OCI-LY1 (cell line): ENCODE measurements at regions not wholly inside any gene's neighbourhood (a gene's known extent, or its start where the extent isn't known, plus 50 kb on each side); places are given as distances from the start of the nearest gene placed in this dataset.

Experiments used
- CTCF ChIP-seq: fragments of 200-600 bp; sonication (generic), shearing (Covaris generic); IDR thresholded peaks from 2 replicates; pipeline ENCODE4 v1.5.1; 2017; ENCODE audit warnings: mild to moderate bottlenecking, antibody characterized with exemption, low read length, moderate library complexity, mixed read lengths
- EZH2 ChIP-seq: fragments of 200-600 bp; sonication (generic), shearing (Covaris generic); IDR thresholded peaks from 2 replicates; pipeline ENCODE4 v1.8.0; 2017; ENCODE audit warnings: borderline replicate concordance, mixed run types, mild to moderate bottlenecking, antibody characterized with exemption, low read length, moderate library complexity, mixed read lengths

- TF ChIP-seq CTCF = no peak
- no peak for TF ChIP-seq EZH2
Observed at GRCh38 chr18:71212222-71212621, 923.4 kb downstream of the SOCS6 start.
